ENCODE measurements at regions not wholly inside any gene's neighbourhood (a gene's known extent, or its start where the extent isn't known, plus 50 kb on each side); places are given as distances from the start of the nearest gene placed in this dataset.

DNA sequence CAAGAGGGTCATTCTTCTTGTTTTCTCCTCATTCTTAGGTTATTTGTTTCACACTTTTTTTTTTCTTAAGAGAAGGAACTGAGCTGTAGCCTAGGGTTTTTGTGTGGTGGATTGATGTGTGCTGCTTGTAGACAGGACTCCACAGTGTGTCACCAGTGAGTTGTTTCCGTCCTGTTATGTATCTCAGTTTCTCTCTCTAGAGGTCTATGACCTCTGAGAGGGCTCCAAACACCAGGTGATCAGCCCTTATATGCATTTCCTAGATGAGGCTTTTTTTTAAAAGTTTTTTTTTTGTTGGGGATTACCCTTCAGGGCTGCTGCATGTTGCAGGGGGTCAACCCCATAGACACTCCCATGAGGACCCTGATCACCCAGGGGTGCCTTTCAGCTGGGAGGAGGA is 124.2 kb upstream of the MAST4 start:
- DNase-seq = no peak
- Histone ChIP-seq H3K4me1 (no peaks in the 10 kb centered on the region), H3K27ac (no peak overlapping the region), H3K9me3 (no peaks in the 10 kb centered on the region), H3K4me3 (no peak overlapping the region), H3K36me3 (no peaks in the 10 kb centered on the region), H3K27me3 (no peaks in the 10 kb centered on the region)
- WGBS (ENCODE audit: insufficient coverage, low coverage, low lambda C conversion rate, missing lambda C conversion rate) = 56% methylated on average over 1 of the region's 1 CpG
- ATAC-seq = no peak
- TF ChIP-seq POLR2A (IDR thresholded peaks at IDR 0.05) (no peak), CTCF (IDR thresholded peaks at IDR 0.05) (no peak)
- intact Hi-C loops (cut with DNase I) = no loop called here

GRCh38 chr5:66475731-66476130 is 120.5 kb upstream of the MAST4 start:
- H3K9me3 ChIP-seq = no peaks in the 10 kb centered on the region
- WGBS (ENCODE audit: insufficient coverage, low coverage, low lambda C conversion rate, missing lambda C conversion rate) = 45% methylated on average over 2 of the region's 4 CpGs
- TF ChIP-seq POLR2A (IDR thresholded peaks at IDR 0.05) = no peak
- TF ChIP-seq CTCF (IDR thresholded peaks at IDR 0.05) = no peak
- ATAC-seq = no peak
- H3K27me3 ChIP-seq = no peaks in the 10 kb centered on the region
- no peaks in the 10 kb centered on the region for H3K4me1 ChIP-seq
- H3K27ac ChIP-seq = no peak overlapping the region
- no peak overlapping the region for H3K4me3 ChIP-seq
- intact Hi-C loops (cut with DNase I) = no loop called here
- H3K36me3 ChIP-seq = no peaks in the 10 kb centered on the region
- DNase-seq = no peak

- Histone ChIP-seq H3K27ac (no peak overlapping the region), H3K4me1 (no peaks in the 10 kb centered on the region), H3K27me3 (no peaks in the 10 kb centered on the region), H3K4me3 (no peak overlapping the region), H3K9me3 (no peaks in the 10 kb centered on the region), H3K36me3 (no peaks in the 10 kb centered on the region)
- intact Hi-C loops (cut with DNase I) = no loop called here
- TF ChIP-seq POLR2A (IDR thresholded peaks at IDR 0.05) (no peak), CTCF (IDR thresholded peaks at IDR 0.05) (no peak)
- ATAC-seq (no peak), DNase-seq (no peak)
- 33% methylated on average over 2 of the region's 2 CpGs for WGBS (ENCODE audit: insufficient coverage, low coverage, low lambda C conversion rate, missing lambda C conversion rate)
These were observed 118.6 kb upstream of the MAST4 start for GRCh38 chr5:66477596-66477995.

GRCh38 chr5:66494437-66494836 is 101.8 kb upstream of the MAST4 start:
- Histone ChIP-seq H3K27ac (no peak overlapping the region), H3K27me3 (no peaks in the 10 kb centered on the region), H3K4me1 (no peaks in the 10 kb centered on the region), H3K9me3 (no peaks in the 10 kb centered on the region), H3K36me3 (no peaks in the 10 kb centered on the region), H3K4me3 (no peak overlapping the region)
- no peak for ATAC-seq
- no peak for TF ChIP-seq POLR2A (IDR thresholded peaks at IDR 0.05)
- TF ChIP-seq CTCF (IDR thresholded peaks at IDR 0.05) = no peak
- 59% methylated on average over 5 of the region's 5 CpGs for WGBS (ENCODE audit: insufficient coverage, low coverage, low lambda C conversion rate, missing lambda C conversion rate)
- intact Hi-C loops (cut with DNase I) = no loop called here
- DNase-seq = no peak

DNA sequence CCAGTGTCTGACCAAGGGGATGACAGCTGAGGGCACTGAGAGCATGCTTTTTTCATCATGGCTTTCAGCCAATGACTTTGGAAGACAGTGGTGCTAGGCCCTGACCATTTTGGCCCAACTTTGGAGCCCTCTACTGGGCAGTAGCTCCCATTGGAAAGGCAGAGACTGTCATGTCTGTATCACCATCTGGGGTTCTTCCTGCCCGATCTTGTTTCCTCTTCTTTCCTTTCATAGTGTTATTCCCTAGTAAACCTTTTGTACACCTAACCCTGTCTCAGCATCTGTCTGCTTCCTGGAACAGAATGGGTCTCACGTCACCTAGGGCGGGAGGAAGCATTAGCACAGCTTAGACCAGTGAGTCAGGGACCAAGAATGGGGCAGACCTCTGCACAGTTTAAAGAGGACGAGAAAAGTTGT is 97.4 kb upstream of the MAST4 start:
- ATAC-seq (peak in 2 of 4 donors; percentile 16 to 77), DNase-seq (no peak)
- H3K9me3 ChIP-seq = no peaks in the 10 kb centered on the region
- intact Hi-C loops (cut with DNase I) = no loop called here
- no peaks in the 10 kb centered on the region for H3K36me3 ChIP-seq
- H3K4me3 ChIP-seq = no peak overlapping the region
- no peaks in the 10 kb centered on the region for H3K27me3 ChIP-seq
- H3K4me1 ChIP-seq = no peaks in the 10 kb centered on the region
- H3K27ac ChIP-seq = no peak overlapping the region
- 71% methylated on average over 4 of the region's 4 CpGs for WGBS (ENCODE audit: insufficient coverage, low coverage, low lambda C conversion rate, missing lambda C conversion rate)
- TF ChIP-seq CTCF (IDR thresholded peaks at IDR 0.05) (peak in 2 of 4 donors; percentile 11 to 48), POLR2A (IDR thresholded peaks at IDR 0.05) (no peak)
